ENCODE measurements at regions not wholly inside any gene's neighbourhood (a gene's known extent, or its start where the extent isn't known, plus 50 kb on each side); places are given as distances from the start of the nearest gene placed in this dataset.

DNA sequence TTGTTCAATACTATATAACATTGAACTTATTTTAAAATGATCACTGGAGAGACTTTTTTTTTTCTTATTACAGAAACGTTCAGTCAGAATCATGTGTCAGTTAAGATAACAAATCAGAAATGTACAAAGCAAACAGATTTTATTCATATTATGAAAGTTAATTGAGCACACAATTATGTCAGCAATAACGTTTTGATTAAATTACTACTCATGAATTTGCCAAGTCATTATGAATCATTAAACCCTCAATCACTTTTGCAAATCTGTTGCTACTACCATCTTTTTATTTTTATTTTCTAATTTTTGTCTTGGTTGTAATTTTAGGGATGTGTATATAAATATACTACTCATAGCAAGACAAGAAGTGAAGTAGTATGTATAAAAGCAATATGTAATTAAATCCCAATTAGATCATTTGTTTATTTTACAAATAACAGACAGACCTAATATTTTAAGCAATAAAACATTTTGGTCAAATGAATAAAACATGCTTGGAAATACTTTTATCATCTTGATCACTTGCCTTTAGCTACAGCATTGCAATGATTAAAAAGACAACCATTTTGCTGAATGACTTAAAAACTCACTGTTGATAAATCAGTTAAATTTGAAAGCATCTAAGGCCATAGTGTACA lies 893.4 kb upstream of the MIR17HG start:
- WGBS (ENCODE audit: extremely low coverage, insufficient coverage, insufficient read length): no CpG with 5 or more reads among the region's 2 CpGs
- H3K79me2 ChIP-seq (ENCODE audit: control insufficient read depth, insufficient read depth, low read length, poor library complexity): no peaks in the 10 kb centered on the region
- H3K4ac ChIP-seq (ENCODE audit: low read depth, low read length): no peak overlapping the region
- no peak overlapping the region for H2BK5ac ChIP-seq (ENCODE audit: low read depth, low read length, poor library complexity)
- H4K12ac ChIP-seq (ENCODE audit: low read depth, low read length): no peak overlapping the region
- no peaks in the 10 kb centered on the region for H3K27me3 ChIP-seq (ENCODE audit: insufficient read depth, low read length)
- H2BK120ac ChIP-seq (ENCODE audit: insufficient read depth, low read length, poor library complexity): no peak overlapping the region
- no peak overlapping the region for H3K14ac ChIP-seq (ENCODE audit: low read length)
- H3K4me1 ChIP-seq (ENCODE audit: control insufficient read depth in 1 of 2, insufficient read depth in 2 of 2, low read length in 2 of 2): no peaks in the 10 kb centered on the region
- DNase-seq: no peak
- no peak overlapping the region for H3K9ac ChIP-seq (ENCODE audit: low read length)
- H3K27ac ChIP-seq (ENCODE audit: low read depth, low read length): no peak overlapping the region
- H4K91ac ChIP-seq (ENCODE audit: low read depth, low read length): no peak overlapping the region
- no peak overlapping the region for H3K4me2 ChIP-seq (ENCODE audit: low read length)
- no peak overlapping the region for H3K23ac ChIP-seq (ENCODE audit: low read length)
- no peak overlapping the region for H3K18ac ChIP-seq (ENCODE audit: low read length)
- no peaks in the 10 kb centered on the region for H3K36me3 ChIP-seq (ENCODE audit: control insufficient read depth in 1 of 2, insufficient read depth in 2 of 2, low read length in 2 of 2)
- H2AK5ac ChIP-seq (ENCODE audit: low read length): no peak overlapping the region
- H2BK12ac ChIP-seq (ENCODE audit: low read length): no peak overlapping the region
- H4K8ac ChIP-seq (ENCODE audit: low read depth, low read length): no peak overlapping the region
- no peak overlapping the region for H3K4me3 ChIP-seq (ENCODE audit: low read depth, low read length)
- H3K79me1 ChIP-seq (ENCODE audit: low read length): no peaks in the 10 kb centered on the region
- no peak overlapping the region for H2AFZ ChIP-seq (ENCODE audit: insufficient read depth, low read length, poor library complexity)
- no peaks in the 10 kb centered on the region for H3K9me3 ChIP-seq (ENCODE audit: insufficient read depth, low read depth, low read length)

DNA sequence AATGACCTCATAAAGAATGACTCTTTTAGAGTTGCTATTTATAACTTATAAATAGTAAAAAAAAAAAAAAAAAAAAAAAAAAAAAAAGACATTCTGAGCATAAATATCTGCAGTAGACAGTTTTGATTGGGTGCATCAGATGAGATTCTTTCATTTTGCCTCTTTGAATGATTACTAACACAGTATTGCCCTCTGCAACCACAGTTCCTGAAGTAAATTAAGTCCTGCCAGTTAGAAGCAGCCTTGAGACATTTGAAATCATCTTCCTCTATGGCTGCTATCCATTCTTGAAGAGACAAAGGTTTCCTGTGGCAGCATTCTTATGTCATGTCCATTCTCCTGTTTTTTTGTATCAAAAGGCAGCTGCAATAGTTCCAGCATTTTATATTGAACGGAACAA lies 892.4 kb upstream of the MIR17HG start:
- no peak overlapping the region for H3K9ac ChIP-seq (ENCODE audit: low read length)
- no peak overlapping the region for H4K12ac ChIP-seq (ENCODE audit: low read depth, low read length)
- no peak overlapping the region for H2BK120ac ChIP-seq (ENCODE audit: insufficient read depth, low read length, poor library complexity)
- H3K4me1 ChIP-seq (ENCODE audit: control insufficient read depth in 1 of 2, insufficient read depth in 2 of 2, low read length in 2 of 2): no peaks in the 10 kb centered on the region
- H3K14ac ChIP-seq (ENCODE audit: low read length): no peak overlapping the region
- no peaks in the 10 kb centered on the region for H3K36me3 ChIP-seq (ENCODE audit: control insufficient read depth in 1 of 2, insufficient read depth in 2 of 2, low read length in 2 of 2)
- H3K27me3 ChIP-seq (ENCODE audit: insufficient read depth, low read length): no peaks in the 10 kb centered on the region
- no peaks in the 10 kb centered on the region for H3K79me2 ChIP-seq (ENCODE audit: control insufficient read depth, insufficient read depth, low read length, poor library complexity)
- H3K4me3 ChIP-seq (ENCODE audit: low read depth, low read length): no peak overlapping the region
- no peak overlapping the region for H4K91ac ChIP-seq (ENCODE audit: low read depth, low read length)
- no peak overlapping the region for H2AK5ac ChIP-seq (ENCODE audit: low read length)
- no peak overlapping the region for H3K18ac ChIP-seq (ENCODE audit: low read length)
- H2BK5ac ChIP-seq (ENCODE audit: low read depth, low read length, poor library complexity): no peak overlapping the region
- H3K23ac ChIP-seq (ENCODE audit: low read length): no peak overlapping the region
- no peak overlapping the region for H3K4ac ChIP-seq (ENCODE audit: low read depth, low read length)
- no peak overlapping the region for H3K4me2 ChIP-seq (ENCODE audit: low read length)
- no peak overlapping the region for H2BK12ac ChIP-seq (ENCODE audit: low read length)
- H2AFZ ChIP-seq (ENCODE audit: insufficient read depth, low read length, poor library complexity): no peak overlapping the region
- no peaks in the 10 kb centered on the region for H3K79me1 ChIP-seq (ENCODE audit: low read length)
- no peak for DNase-seq
- no CpG with 5 or more reads among the region's 1 CpG for WGBS (ENCODE audit: extremely low coverage, insufficient coverage, insufficient read length)
- H4K8ac ChIP-seq (ENCODE audit: low read depth, low read length): no peak overlapping the region
- no peak overlapping the region for H3K27ac ChIP-seq (ENCODE audit: low read depth, low read length)
- H3K9me3 ChIP-seq (ENCODE audit: insufficient read depth, low read depth, low read length): no peaks in the 10 kb centered on the region

- no peak overlapping the region for H3K14ac ChIP-seq (ENCODE audit: low read length)
- no peak overlapping the region for H3K4ac ChIP-seq (ENCODE audit: low read depth, low read length)
- no peak overlapping the region for H2AK5ac ChIP-seq (ENCODE audit: low read length)
- no peaks in the 10 kb centered on the region for H3K79me1 ChIP-seq (ENCODE audit: low read length)
- no peak overlapping the region for H2BK120ac ChIP-seq (ENCODE audit: insufficient read depth, low read length, poor library complexity)
- no peaks in the 10 kb centered on the region for H3K4me1 ChIP-seq (ENCODE audit: control insufficient read depth in 1 of 2, insufficient read depth in 2 of 2, low read length in 2 of 2)
- H4K12ac ChIP-seq (ENCODE audit: low read depth, low read length): no peak overlapping the region
- no CpG with 5 or more reads among the region's 4 CpGs for WGBS (ENCODE audit: extremely low coverage, insufficient coverage, insufficient read length)
- H3K18ac ChIP-seq (ENCODE audit: low read length): no peak overlapping the region
- H3K27ac ChIP-seq (ENCODE audit: low read depth, low read length): no peak overlapping the region
- no peaks in the 10 kb centered on the region for H3K79me2 ChIP-seq (ENCODE audit: control insufficient read depth, insufficient read depth, low read length, poor library complexity)
- H3K23ac ChIP-seq (ENCODE audit: low read length): no peak overlapping the region
- no peak overlapping the region for H3K4me3 ChIP-seq (ENCODE audit: low read depth, low read length)
- no peak overlapping the region for H4K91ac ChIP-seq (ENCODE audit: low read depth, low read length)
- no peak overlapping the region for H2BK5ac ChIP-seq (ENCODE audit: low read depth, low read length, poor library complexity)
- no peaks in the 10 kb centered on the region for H3K36me3 ChIP-seq (ENCODE audit: control insufficient read depth in 1 of 2, insufficient read depth in 2 of 2, low read length in 2 of 2)
- H3K9ac ChIP-seq (ENCODE audit: low read length): no peak overlapping the region
- H2AFZ ChIP-seq (ENCODE audit: insufficient read depth, low read length, poor library complexity): no peak overlapping the region
- DNase-seq: no peak
- H3K9me3 ChIP-seq (ENCODE audit: insufficient read depth, low read depth, low read length): no peaks in the 10 kb centered on the region
- no peak overlapping the region for H4K8ac ChIP-seq (ENCODE audit: low read depth, low read length)
- no peak overlapping the region for H3K4me2 ChIP-seq (ENCODE audit: low read length)
- H3K27me3 ChIP-seq (ENCODE audit: insufficient read depth, low read length): no peaks in the 10 kb centered on the region
- H2BK12ac ChIP-seq (ENCODE audit: low read length): no peak overlapping the region
Observed at GRCh38 chr13:90455823-90456222, 891.7 kb upstream of the MIR17HG start.

DNA sequence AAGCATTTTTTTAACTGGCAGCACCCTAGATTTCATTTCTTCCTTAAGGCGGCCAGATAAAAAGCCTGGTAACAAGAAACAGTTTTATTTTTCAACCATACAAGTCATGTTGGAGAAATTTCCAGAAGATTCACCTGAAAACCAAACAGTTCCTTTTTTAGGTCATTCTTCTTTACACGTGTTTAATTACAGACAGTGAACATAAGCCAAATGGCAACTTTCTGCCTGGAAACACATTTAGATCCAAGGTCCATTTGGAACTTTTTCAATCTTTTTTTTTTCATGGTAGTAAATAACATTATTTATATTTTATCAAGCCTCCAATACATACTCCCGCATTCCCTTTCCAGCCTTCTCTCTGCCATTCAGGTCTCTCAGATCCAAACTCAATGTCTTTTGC lies 886.1 kb upstream of the MIR17HG start:
- Histone ChIP-seq H2BK120ac (ENCODE audit: insufficient read depth, low read length, poor library complexity) (no peak overlapping the region), H3K9ac (ENCODE audit: low read length) (no peak overlapping the region), H4K91ac (ENCODE audit: low read depth, low read length) (no peak overlapping the region), H2BK5ac (ENCODE audit: low read depth, low read length, poor library complexity) (no peak overlapping the region), H3K79me2 (ENCODE audit: control insufficient read depth, insufficient read depth, low read length, poor library complexity) (no peaks in the 10 kb centered on the region), H3K4me2 (ENCODE audit: low read length) (no peak overlapping the region), H4K12ac (ENCODE audit: low read depth, low read length) (no peak overlapping the region), H3K27me3 (ENCODE audit: insufficient read depth, low read length) (no peaks in the 10 kb centered on the region), H3K18ac (ENCODE audit: low read length) (no peak overlapping the region), H2AFZ (ENCODE audit: insufficient read depth, low read length, poor library complexity) (no peak overlapping the region), H3K14ac (ENCODE audit: low read length) (no peak overlapping the region), H2BK12ac (ENCODE audit: low read length) (no peak overlapping the region), H3K4me1 (ENCODE audit: control insufficient read depth in 1 of 2, insufficient read depth in 2 of 2, low read length in 2 of 2) (no peaks in the 10 kb centered on the region), H2AK5ac (ENCODE audit: low read length) (no peak overlapping the region), H3K4ac (ENCODE audit: low read depth, low read length) (no peak overlapping the region), H3K27ac (ENCODE audit: low read depth, low read length) (no peak overlapping the region), H3K23ac (ENCODE audit: low read length) (no peak overlapping the region), H3K79me1 (ENCODE audit: low read length) (no peaks in the 10 kb centered on the region), H3K4me3 (ENCODE audit: low read depth, low read length) (no peak overlapping the region), H4K8ac (ENCODE audit: low read depth, low read length) (no peak overlapping the region), H3K9me3 (ENCODE audit: insufficient read depth, low read depth, low read length) (no peaks in the 10 kb centered on the region), H3K36me3 (ENCODE audit: control insufficient read depth in 1 of 2, insufficient read depth in 2 of 2, low read length in 2 of 2) (no peaks in the 10 kb centered on the region)
- no CpG with 5 or more reads among the region's 3 CpGs for WGBS (ENCODE audit: extremely low coverage, insufficient coverage, insufficient read length)
- DNase-seq: no peak

Data from trophoblast cell (in vitro differentiated cells and primary cell).